A673 (cell line): ENCODE measurements at regions not wholly inside any gene's neighbourhood (a gene's known extent, or its start where the extent isn't known, plus 50 kb on each side); places are given as distances from the start of the nearest gene placed in this dataset.

ENCODE experiments used
- EZH2 ChIP-seq: fragments of 200-600 bp; sonication (generic); IDR thresholded peaks from 2 replicates; pipeline ENCODE4 v1.6.1; 2017; ENCODE audit warnings: borderline replicate concordance, low read depth, mild to moderate bottlenecking, mixed read lengths, antibody characterized with exemption, low read length; ENCODE audit not compliant: poor library complexity, severe bottlenecking
- TF ChIP-seq, protein P1 (sequence below): fragments of 300-800, 200-600 bp; sonication (generic); conservative IDR thresholded peaks from 2 replicates; pipeline ENCODE4 v1.5.1; 2017; ENCODE audit warnings: low read depth, mild to moderate bottlenecking, antibody characterized with exemption, low read length, moderate library complexity, mixed read lengths

DNA sequence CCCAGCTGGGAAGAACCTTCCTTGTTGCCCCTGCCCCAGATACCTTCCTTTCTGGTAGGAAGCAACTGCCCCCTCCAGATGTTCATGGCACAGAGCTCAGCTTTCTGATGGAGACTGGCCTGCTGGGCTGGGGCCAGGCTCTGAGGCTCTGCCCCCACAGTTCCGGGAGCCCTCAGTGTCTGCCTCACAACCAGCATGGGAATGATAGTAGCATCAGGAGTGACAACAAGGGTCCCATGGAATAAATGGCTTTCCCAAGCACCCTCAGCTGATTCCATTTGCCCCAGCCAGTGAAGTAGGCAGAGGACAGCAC lies 65.6 kb upstream of the IQSEC1 start:
- TF ChIP-seq, protein P1, sequence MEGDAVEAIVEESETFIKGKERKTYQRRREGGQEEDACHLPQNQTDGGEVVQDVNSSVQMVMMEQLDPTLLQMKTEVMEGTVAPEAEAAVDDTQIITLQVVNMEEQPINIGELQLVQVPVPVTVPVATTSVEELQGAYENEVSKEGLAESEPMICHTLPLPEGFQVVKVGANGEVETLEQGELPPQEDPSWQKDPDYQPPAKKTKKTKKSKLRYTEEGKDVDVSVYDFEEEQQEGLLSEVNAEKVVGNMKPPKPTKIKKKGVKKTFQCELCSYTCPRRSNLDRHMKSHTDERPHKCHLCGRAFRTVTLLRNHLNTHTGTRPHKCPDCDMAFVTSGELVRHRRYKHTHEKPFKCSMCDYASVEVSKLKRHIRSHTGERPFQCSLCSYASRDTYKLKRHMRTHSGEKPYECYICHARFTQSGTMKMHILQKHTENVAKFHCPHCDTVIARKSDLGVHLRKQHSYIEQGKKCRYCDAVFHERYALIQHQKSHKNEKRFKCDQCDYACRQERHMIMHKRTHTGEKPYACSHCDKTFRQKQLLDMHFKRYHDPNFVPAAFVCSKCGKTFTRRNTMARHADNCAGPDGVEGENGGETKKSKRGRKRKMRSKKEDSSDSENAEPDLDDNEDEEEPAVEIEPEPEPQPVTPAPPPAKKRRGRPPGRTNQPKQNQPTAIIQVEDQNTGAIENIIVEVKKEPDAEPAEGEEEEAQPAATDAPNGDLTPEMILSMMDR = no peak
- no peak for TF ChIP-seq EZH2
